Activated naive CD8-positive, alpha-beta T cell treated with anti-CD3 and anti-CD28 coated beads, Interleukin-2, amount 50 U/mL, for 24 hours (primary cell): ENCODE measurements at regions not wholly inside any gene's neighbourhood (a gene's known extent, or its start where the extent isn't known, plus 50 kb on each side); places are given as distances from the start of the nearest gene placed in this dataset.
"Not testable (repeated sequence)": the region's sequence is repeated elsewhere in the genome, so short reads cannot be mapped to it uniquely, and the experiment has no call there.

ENCODE experiments used
- ATAC-seq: fragments of 150-1000 bp; cut with Tn5 transposase; one replicate; pipeline ENCODE4 v1.10.0; 2021
- DNase-seq: peaks from one replicate; pipeline ENCODE4 v3.0.0; 2021
- H3K27ac Mint-ChIP-seq: one replicate; pipeline ENCODE4 v1.8.0; 2021; ENCODE audit warnings: mild to moderate bottlenecking, mixed read lengths
- H3K27me3 Mint-ChIP-seq: one replicate; pipeline ENCODE4 v1.8.0; 2021; ENCODE audit warnings: mixed read lengths
- H3K36me3 Mint-ChIP-seq: one replicate; pipeline ENCODE4 v1.8.0; 2021; ENCODE audit warnings: low read depth, mixed read lengths
- H3K4me1 Mint-ChIP-seq: one replicate; pipeline ENCODE4 v1.8.0; 2021; ENCODE audit warnings: mixed read lengths
- H3K4me3 Mint-ChIP-seq: one replicate; pipeline ENCODE4 v1.8.0; 2021; ENCODE audit warnings: mild to moderate bottlenecking, moderate library complexity, mixed read lengths
- H3K9me3 Mint-ChIP-seq: one replicate; pipeline ENCODE4 v1.8.0; 2021; ENCODE audit warnings: mixed read lengths

DNA sequence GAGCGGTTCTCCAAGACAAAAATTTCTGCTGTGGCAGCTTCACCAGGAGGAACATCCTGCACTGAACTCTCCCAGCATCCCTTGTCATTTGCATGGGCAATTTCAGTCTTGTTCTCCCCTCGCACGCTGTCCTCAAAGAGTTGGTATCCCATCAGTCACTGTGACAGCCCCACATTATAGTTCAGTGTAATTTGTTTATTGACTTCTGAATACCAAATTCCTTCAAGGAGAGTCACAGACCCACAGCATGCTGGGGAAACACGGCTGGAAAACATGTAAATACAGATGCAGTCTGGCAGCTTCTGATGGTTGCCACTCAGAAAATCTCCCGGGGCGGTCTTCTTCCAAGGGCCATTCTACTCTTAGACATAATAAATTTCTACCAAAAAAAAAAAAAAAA, 151.0 kb upstream of the NEBL start:
- H3K27ac Mint-ChIP-seq, result no peak overlapping the region
- peaks cover 4% of the 10 kb centered on the region for H3K27me3 Mint-ChIP-seq
- no peak overlapping the region for H3K4me3 Mint-ChIP-seq
- no peaks in the 10 kb centered on the region for H3K36me3 Mint-ChIP-seq
- H3K4me1 Mint-ChIP-seq, result peaks cover 5% of the 10 kb centered on the region
- peaks cover 7% of the 10 kb centered on the region for H3K9me3 Mint-ChIP-seq
- no peak for DNase-seq
- no peak for ATAC-seq

DNA sequence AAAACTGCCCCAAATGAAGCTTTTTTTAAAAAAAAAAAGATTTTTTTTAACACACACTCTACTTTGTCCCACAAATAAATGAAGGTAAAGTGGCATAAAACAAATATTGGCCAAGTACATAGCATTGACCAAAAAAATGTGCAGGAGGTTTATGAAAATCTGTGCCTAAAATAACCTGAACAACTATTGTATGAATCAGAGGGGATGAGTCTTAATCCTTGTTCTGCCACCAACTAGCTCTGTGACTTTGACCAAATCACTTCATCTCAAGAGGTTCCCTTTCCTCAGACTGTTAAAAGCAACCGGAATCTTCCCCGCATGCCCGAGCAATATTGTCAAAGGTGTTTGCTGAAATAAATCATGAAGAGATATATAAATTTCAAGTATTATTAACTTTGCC, 150.4 kb upstream of the NEBL start:
- no peak for DNase-seq
- Mint-ChIP-seq H3K4me1 (peaks cover 5% of the 10 kb centered on the region), H3K27ac (no peak overlapping the region), H3K36me3 (no peaks in the 10 kb centered on the region), H3K27me3 (peaks cover 4% of the 10 kb centered on the region), H3K9me3 (peaks cover 8% of the 10 kb centered on the region), H3K4me3 (no peak overlapping the region)
- ATAC-seq, result no peak

- H3K9me3 Mint-ChIP-seq, result peaks cover 10% of the 10 kb centered on the region
- no peaks in the 10 kb centered on the region for H3K36me3 Mint-ChIP-seq
- no peak overlapping the region for H3K4me3 Mint-ChIP-seq
- peaks cover 3% of the 10 kb centered on the region for H3K4me1 Mint-ChIP-seq
- H3K27me3 Mint-ChIP-seq, result peaks cover 4% of the 10 kb centered on the region
- DNase-seq, result no peak
- ATAC-seq, result no peak
- no peak overlapping the region for H3K27ac Mint-ChIP-seq
Observed at GRCh38 chr10:21047096-21047495, 150.0 kb upstream of the NEBL start.

GRCh38 chr10:21043044-21043443, 145.9 kb upstream of the NEBL start:
- ATAC-seq, result no peak
- Mint-ChIP-seq H3K27ac (no peak overlapping the region), H3K4me3 (no peak overlapping the region), H3K36me3 (no peaks in the 10 kb centered on the region), H3K9me3 (peaks cover 12% of the 10 kb centered on the region), H3K4me1 (no peaks in the 10 kb centered on the region), H3K27me3 (peaks cover 4% of the 10 kb centered on the region)
- no peak for DNase-seq

DNA sequence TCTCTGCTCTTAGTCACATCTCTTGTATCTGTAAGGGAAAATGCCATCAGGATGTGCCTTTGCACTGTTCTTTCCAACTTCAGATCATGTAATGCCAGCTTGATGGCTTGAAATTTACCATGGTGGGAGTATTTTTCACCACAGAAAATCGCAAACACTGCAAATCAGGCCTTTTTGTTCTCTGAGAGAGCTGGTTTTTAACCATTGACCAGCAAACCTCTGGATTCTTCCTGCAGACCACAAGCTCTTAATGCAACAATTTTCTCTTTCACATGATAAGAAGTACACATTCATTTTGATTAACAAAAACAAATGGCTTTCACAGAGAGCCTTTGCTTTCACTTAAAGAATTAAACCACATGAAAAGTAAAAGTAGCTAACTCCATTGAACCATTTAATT, 145.4 kb upstream of the NEBL start:
- H3K36me3 Mint-ChIP-seq, result no peaks in the 10 kb centered on the region
- ATAC-seq (no peak), DNase-seq (no peak)
- H3K4me1 Mint-ChIP-seq, result no peaks in the 10 kb centered on the region
- H3K4me3 Mint-ChIP-seq, result no peak overlapping the region
- H3K27ac Mint-ChIP-seq, result no peak overlapping the region
- peaks cover 4% of the 10 kb centered on the region for H3K27me3 Mint-ChIP-seq
- H3K9me3 Mint-ChIP-seq, result peaks cover 12% of the 10 kb centered on the region

DNA sequence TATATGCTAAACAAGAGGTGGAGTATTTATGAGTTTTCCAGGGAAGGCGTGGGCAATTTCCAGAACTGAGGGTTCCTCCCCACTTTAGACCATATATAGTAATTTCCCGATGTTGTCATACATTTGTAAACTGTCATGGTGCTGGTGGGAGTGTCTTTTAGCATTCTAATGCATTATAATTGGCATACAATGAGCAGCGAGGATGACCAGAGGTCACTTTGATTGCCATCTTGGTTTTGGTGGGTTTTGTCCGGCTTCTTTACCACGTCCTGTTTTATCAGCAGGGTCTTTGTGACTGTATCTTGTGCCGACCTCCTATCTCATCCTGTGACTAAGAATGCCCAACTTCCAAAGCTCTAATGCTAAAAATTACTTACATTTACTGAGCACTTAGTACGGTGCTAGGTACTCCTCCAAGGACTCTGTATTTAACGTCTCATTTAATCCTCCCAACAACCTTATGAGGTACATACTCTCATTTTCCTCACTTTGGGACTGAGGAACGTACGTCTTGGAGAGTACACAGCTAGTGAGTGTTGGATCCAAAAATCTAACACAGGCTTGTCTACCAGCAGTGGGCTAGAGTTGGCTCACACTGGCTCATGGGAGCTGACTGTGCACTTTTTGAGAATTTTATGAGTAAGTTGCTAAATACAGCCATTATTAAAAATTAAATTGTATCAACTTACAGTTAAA, 144.8 kb upstream of the NEBL start:
- no peaks in the 10 kb centered on the region for H3K36me3 Mint-ChIP-seq
- H3K9me3 Mint-ChIP-seq, result peaks cover 12% of the 10 kb centered on the region
- H3K27ac Mint-ChIP-seq, result no peak overlapping the region
- no peak for DNase-seq
- H3K27me3 Mint-ChIP-seq, result peaks cover 4% of the 10 kb centered on the region
- H3K4me1 Mint-ChIP-seq, result no peaks in the 10 kb centered on the region
- H3K4me3 Mint-ChIP-seq, result no peak overlapping the region
- no peak for ATAC-seq

GRCh38 chr10:21039721-21040120, 142.6 kb upstream of the NEBL start:
- peaks cover 3% of the 10 kb centered on the region for H3K27me3 Mint-ChIP-seq
- no peak overlapping the region for H3K4me3 Mint-ChIP-seq
- peaks cover 12% of the 10 kb centered on the region for H3K9me3 Mint-ChIP-seq
- DNase-seq, result no peak
- ATAC-seq, result no peak
- H3K27ac Mint-ChIP-seq, result no peak overlapping the region
- no peaks in the 10 kb centered on the region for H3K36me3 Mint-ChIP-seq
- H3K4me1 Mint-ChIP-seq, result no peaks in the 10 kb centered on the region

- Mint-ChIP-seq H3K4me1 (no peaks in the 10 kb centered on the region), H3K9me3 (peaks cover 9% of the 10 kb centered on the region), H3K27ac (no peak overlapping the region), H3K27me3 (no peaks in the 10 kb centered on the region), H3K36me3 (no peaks in the 10 kb centered on the region), H3K4me3 (no peak overlapping the region)
- no peak for ATAC-seq
- no peak for DNase-seq
Observed at GRCh38 chr10:21036757-21037156, 139.6 kb upstream of the NEBL start.

GRCh38 chr10:21034770-21035169, 137.7 kb upstream of the NEBL start:
- H3K27ac Mint-ChIP-seq, H3K4me3 Mint-ChIP-seq, ATAC-seq, H3K9me3 Mint-ChIP-seq, DNase-seq, H3K27me3 Mint-ChIP-seq, H3K4me1 Mint-ChIP-seq, H3K36me3 Mint-ChIP-seq: not testable (repeated sequence)

- no peaks in the 10 kb centered on the region for H3K27me3 Mint-ChIP-seq
- no peaks in the 10 kb centered on the region for H3K36me3 Mint-ChIP-seq
- no peak overlapping the region for H3K4me3 Mint-ChIP-seq
- H3K9me3 Mint-ChIP-seq, result peaks cover 5% of the 10 kb centered on the region
- no peak for ATAC-seq
- no peak overlapping the region for H3K27ac Mint-ChIP-seq
- no peak for DNase-seq
- H3K4me1 Mint-ChIP-seq, result no peaks in the 10 kb centered on the region
Observed at GRCh38 chr10:21034241-21034640, 137.1 kb upstream of the NEBL start.

DNA sequence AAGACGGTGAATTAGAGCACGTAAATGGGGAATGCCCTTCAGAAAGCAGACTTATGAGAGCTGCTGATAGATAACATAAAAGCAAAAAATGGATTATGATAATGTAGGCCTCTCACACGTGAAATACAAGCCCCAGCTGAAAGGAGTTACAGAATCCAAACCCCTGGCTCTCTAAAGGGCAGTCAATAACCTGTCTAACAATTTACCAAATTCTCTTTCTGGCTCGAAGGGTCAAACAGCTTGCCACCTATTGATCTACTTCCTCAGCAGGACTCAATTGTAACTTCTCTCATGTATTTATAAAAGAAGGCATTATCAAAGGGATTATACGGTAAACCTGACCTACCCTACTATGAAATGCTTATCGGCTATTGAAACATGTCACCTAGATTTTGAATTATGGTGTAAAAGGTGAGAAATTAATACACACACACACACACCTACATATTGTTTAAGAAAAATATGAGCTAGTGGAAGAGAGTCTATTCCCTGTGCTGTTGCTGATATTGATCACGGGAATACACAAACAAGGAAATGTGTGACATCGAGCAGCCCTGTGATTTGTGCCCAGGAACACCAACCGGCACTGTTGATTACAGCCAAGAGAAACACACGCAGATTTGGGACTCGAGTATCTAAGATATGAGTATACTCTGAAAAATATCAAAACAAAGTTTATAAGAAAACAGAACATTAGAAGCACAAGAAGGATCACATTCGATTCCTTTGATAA, 135.6 kb upstream of the NEBL start:
- Mint-ChIP-seq H3K36me3 (no peaks in the 10 kb centered on the region), H3K27me3 (no peaks in the 10 kb centered on the region), H3K4me1 (no peaks in the 10 kb centered on the region), H3K27ac (no peak overlapping the region), H3K4me3 (no peak overlapping the region), H3K9me3 (peaks cover 5% of the 10 kb centered on the region)
- DNase-seq (no peak), ATAC-seq (no peak)

- Mint-ChIP-seq H3K4me1 (no peaks in the 10 kb centered on the region), H3K36me3 (no peaks in the 10 kb centered on the region), H3K27ac (no peak overlapping the region), H3K27me3 (no peaks in the 10 kb centered on the region), H3K4me3 (no peak overlapping the region), H3K9me3 (peaks cover 5% of the 10 kb centered on the region)
- ATAC-seq (no peak), DNase-seq (no peak)
Observed at GRCh38 chr10:21031232-21031795, 134.2 kb upstream of the NEBL start.

GRCh38 chr10:21030091-21030490, 133.0 kb upstream of the NEBL start:
- no peaks in the 10 kb centered on the region for H3K4me1 Mint-ChIP-seq
- DNase-seq, result no peak

DNA sequence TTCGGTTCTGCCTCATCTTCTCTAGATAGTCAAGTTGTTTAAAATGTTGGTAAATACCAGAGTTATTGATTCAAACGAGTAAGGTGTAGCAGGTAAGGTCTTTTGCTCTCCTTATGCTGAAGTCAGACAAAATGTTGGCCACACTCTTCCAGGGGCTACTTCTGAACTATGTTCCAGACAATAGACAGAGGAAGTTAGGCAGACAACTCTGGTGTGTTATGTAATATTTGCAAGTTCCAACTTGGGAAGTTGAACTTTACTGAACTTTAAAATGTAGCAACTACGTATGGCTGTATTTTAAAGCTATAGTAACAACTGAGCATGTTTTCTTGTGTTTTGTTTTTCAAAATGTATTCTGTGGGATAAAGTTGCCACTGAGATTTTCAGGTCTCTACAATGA, 125.7 kb upstream of the NEBL start:
- Mint-ChIP-seq H3K27ac (no peak overlapping the region), H3K4me1 (no peaks in the 10 kb centered on the region), H3K27me3 (no peaks in the 10 kb centered on the region), H3K4me3 (no peak overlapping the region), H3K9me3 (peaks cover 16% of the 10 kb centered on the region), H3K36me3 (no peaks in the 10 kb centered on the region)
- DNase-seq (no peak), ATAC-seq (no peak)

More at GRCh38 chr10:21030091-21030490, 133.0 kb upstream of the NEBL start:
- Mint-ChIP-seq H3K36me3 (no peaks in the 10 kb centered on the region), H3K9me3 (peaks cover 5% of the 10 kb centered on the region), H3K4me3 (no peak overlapping the region), H3K27ac (no peak overlapping the region), H3K27me3 (no peaks in the 10 kb centered on the region)
- no peak for ATAC-seq

DNA sequence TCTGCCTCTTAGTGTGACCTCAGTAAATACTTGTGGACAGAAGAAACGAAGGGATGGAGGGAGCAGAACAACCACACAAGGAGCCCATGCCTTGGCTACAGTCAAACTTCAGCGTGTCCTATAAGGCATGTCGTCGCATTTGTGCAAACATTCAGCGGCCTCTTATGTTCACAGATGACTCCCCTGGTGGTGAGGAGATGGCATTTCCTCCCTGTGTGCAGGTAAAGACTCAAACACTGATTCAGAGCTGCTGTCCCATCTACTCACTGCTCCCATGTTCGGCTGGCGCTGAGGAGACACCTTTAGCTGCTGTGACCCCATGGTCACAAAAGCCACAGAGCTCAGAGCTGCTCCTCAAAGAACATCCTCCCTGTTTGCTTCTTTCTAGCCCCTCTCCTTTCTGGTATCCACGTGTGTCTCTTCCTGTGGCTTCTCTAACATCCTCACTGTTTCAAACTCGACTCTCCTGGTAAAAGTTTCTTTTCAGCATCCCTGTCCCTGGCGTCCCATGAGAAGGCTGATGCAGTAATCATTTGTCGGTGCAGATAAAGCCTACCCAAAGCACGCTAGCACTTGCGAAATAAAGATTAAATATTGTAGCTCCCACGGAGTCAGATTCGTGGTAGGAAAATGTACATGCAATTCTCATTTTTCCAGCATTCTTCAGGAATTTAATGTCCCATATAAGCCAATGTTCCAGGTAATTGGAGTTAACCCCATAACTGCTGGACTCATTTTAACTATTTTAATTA, 124.9 kb upstream of the NEBL start:
- H3K4me1 Mint-ChIP-seq, result no peaks in the 10 kb centered on the region
- H3K4me3 Mint-ChIP-seq, result no peak overlapping the region
- DNase-seq, result no peak
- no peak overlapping the region for H3K27ac Mint-ChIP-seq
- H3K9me3 Mint-ChIP-seq, result peaks cover 16% of the 10 kb centered on the region
- no peaks in the 10 kb centered on the region for H3K36me3 Mint-ChIP-seq
- H3K27me3 Mint-ChIP-seq, result no peaks in the 10 kb centered on the region
- ATAC-seq, result no peak
